HFFc6 (cell line): ENCODE measurements at regions not wholly inside any gene's neighbourhood (a gene's known extent, or its start where the extent isn't known, plus 50 kb on each side); places are given as distances from the start of the nearest gene placed in this dataset.

Experiments used
- DNase-seq: peaks from one replicate; pipeline ENCODE4 v3.0.0-alpha.2; 2018
- H3K27ac Mint-ChIP-seq: 2 replicates; pipeline ENCODE4 v1.8.0; 2020; ENCODE audit warnings: mild to moderate bottlenecking, mixed read lengths
- H3K27me3 Mint-ChIP-seq: 2 replicates; pipeline ENCODE4 v1.8.0; 2021; ENCODE audit warnings: mild to moderate bottlenecking, moderate library complexity, mixed read lengths; ENCODE audit not compliant: insufficient read depth
- H3K36me3 Mint-ChIP-seq: 2 replicates; pipeline ENCODE4 v1.8.0; 2021; ENCODE audit warnings: low read depth, mixed read lengths
- H3K4me1 Mint-ChIP-seq: 2 replicates; pipeline ENCODE4 v1.8.0; 2020; ENCODE audit warnings: low read depth, mixed read lengths
- H3K4me3 Mint-ChIP-seq: 2 replicates; pipeline ENCODE4 v1.8.0; 2020; ENCODE audit warnings: mild to moderate bottlenecking, moderate library complexity, mixed read lengths
- H3K9me3 Mint-ChIP-seq: 2 replicates; pipeline ENCODE4 v1.8.0; 2020; ENCODE audit warnings: mild to moderate bottlenecking, mixed read lengths
- CTCF ChIP-seq: fragments of 200-600 bp; sonication (generic); IDR thresholded peaks from 2 replicates; pipeline ENCODE4 v1.5.0; 2021; ENCODE audit warnings: antibody characterized with exemption, mild to moderate bottlenecking

DNA sequence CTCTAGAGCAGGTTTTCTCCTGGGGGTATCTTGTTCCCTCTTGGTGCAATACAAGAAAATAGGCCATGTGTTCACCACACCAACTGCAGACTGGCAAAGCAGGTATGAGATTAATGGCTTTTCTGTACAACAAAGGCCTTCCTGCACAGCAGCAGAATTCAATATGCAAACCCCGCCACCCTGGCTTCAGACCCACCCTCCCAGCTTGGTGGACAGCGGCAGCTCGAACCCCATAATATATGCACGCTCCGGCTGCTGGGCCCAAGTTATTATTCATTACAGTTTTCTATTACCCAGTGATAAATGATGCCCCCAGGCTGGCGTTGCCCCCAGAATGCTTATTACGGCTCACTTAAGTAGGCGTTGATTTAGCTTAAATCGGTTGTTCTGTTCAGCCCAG lies 144.2 kb downstream of the RRAGC start:
- DNase-seq: no peak
- H3K4me3 Mint-ChIP-seq: no peak overlapping the region
- no peaks in the 10 kb centered on the region for H3K4me1 Mint-ChIP-seq
- TF ChIP-seq CTCF: no peak
- peaks cover 5% of the 10 kb centered on the region for H3K27me3 Mint-ChIP-seq
- H3K9me3 Mint-ChIP-seq: peaks cover 10% of the 10 kb centered on the region
- H3K27ac Mint-ChIP-seq: no peak overlapping the region
- H3K36me3 Mint-ChIP-seq: no peaks in the 10 kb centered on the region

DNA sequence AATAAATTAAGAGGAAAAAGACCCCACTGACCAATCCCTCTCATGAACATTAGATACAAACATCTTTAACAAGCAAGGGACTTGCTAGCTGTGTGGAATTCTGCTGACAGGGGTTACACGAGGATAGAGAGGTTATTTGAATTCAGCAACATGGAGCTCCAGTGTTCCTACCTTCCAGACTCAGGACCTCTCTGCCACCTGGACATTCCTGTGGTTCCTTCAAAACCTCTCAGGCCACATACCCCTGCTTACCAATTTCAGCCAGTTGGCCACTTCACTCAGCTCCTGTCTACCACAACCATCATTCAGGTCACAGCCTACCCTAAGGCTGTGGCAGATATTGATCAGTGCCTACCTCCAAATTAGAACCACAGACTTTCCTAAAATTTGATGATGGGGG lies 147.5 kb downstream of the RRAGC start:
- Mint-ChIP-seq H3K27ac (no peak overlapping the region), H3K4me3 (no peak overlapping the region)

GRCh38 chr1:38708701-38709258 lies 150.8 kb downstream of the RRAGC start:
- Mint-ChIP-seq H3K27me3 (peaks cover 6% of the 10 kb centered on the region), H3K36me3 (peaks cover 6% of the 10 kb centered on the region; the same call in 1 of the 2 replicates), H3K4me1 (no peaks in the 10 kb centered on the region), H3K4me3 (no peak overlapping the region), H3K9me3 (peaks cover 39% of the 10 kb centered on the region), H3K27ac (no peak overlapping the region)
- no peak for TF ChIP-seq CTCF
- DNase-seq: no peak

More for the DNA sequence above, 147.5 kb downstream of the RRAGC start:
- Mint-ChIP-seq H3K27me3 (peaks cover under 1% of the 10 kb centered on the region; the same call in 1 of the 2 replicates), H3K9me3 (peaks cover 15% of the 10 kb centered on the region), H3K36me3 (no peaks in the 10 kb centered on the region), H3K4me1 (no peaks in the 10 kb centered on the region)
- DNase-seq: no peak
- no peak for TF ChIP-seq CTCF

DNA sequence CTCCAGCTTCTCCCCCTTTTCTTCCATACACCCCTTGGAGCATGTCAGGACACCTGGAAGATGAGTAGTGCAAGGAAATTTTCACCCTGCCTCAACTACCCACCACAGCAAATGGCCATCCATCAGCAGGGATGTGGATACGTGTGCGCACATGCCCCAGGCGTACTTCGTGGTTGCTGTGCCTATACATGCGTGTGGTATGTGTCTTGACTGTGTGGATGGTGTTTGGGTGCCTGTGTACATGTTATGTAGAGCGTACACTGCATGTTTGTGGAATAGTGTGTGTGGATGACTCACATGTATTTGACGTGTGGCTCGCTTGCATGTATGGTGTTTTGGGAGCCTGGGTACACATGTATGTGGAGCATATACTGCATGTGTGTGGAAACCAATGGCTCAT lies 158.5 kb downstream of the RRAGC start:
- H3K9me3 Mint-ChIP-seq: peaks cover 33% of the 10 kb centered on the region
- H3K27me3 Mint-ChIP-seq: peaks cover 6% of the 10 kb centered on the region
- no peaks in the 10 kb centered on the region for H3K4me1 Mint-ChIP-seq
- peaks cover under 1% of the 10 kb centered on the region; the same call in 1 of the 2 replicates for H3K36me3 Mint-ChIP-seq
- H3K27ac Mint-ChIP-seq: no peak overlapping the region
- no peak overlapping the region for H3K4me3 Mint-ChIP-seq
- no peak for DNase-seq
- no peak for TF ChIP-seq CTCF

DNA sequence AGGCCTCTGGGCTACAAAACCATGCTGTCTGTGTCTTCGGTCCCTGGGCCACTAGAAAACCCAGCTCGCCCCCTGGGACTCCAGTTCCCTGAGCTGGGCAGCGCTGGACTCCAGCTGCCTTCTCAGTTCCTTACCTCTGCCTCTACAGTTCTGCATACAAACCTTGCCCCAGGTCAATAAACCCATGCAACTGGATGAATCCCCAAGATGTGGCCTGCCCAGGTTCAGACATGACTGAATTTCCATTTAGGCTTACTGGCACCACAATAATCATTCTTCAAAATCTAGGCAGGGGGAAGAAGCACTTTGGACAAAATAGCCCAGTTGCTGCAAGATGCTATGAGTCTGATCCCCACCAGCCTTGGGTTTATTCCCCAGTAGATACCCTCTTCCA lies 159.5 kb downstream of the RRAGC start:
- Mint-ChIP-seq H3K27ac (no peak overlapping the region), H3K36me3 (no peaks in the 10 kb centered on the region), H3K4me3 (no peak overlapping the region), H3K4me1 (no peaks in the 10 kb centered on the region), H3K27me3 (peaks cover 2% of the 10 kb centered on the region; the same call in 1 of the 2 replicates), H3K9me3 (peaks cover 23% of the 10 kb centered on the region)
- no peak for DNase-seq
- TF ChIP-seq CTCF: no peak
